ENCODE measurements at regions not wholly inside any gene's neighbourhood (a gene's known extent, or its start where the extent isn't known, plus 50 kb on each side); places are given as distances from the start of the nearest gene placed in this dataset.
A peak's percentile ranks its signal among the peaks of the same experiment; 100 is the strongest.
"Not testable (repeated sequence)": the region's sequence is repeated elsewhere in the genome, so short reads cannot be mapped to it uniquely, and the experiment has no call there.

- peaks cover 12% of the 10 kb centered on the region for H3K9me3 Mint-ChIP-seq
- ATAC-seq (no peak), DNase-seq (ENCODE audit: low spot score in 2 of 2) (no peak)
- H3K27ac Mint-ChIP-seq, result no peak overlapping the region
- no peaks in the 10 kb centered on the region for H3K4me1 Mint-ChIP-seq
- H3K36me3 Mint-ChIP-seq, result no peaks in the 10 kb centered on the region
- H3K4me3 Mint-ChIP-seq, result no peak overlapping the region
Observed at GRCh38 chr2:65979446-65979845, 455.5 kb upstream of the MEIS1 start.

GRCh38 chr2:65974067-65974723 lies 460.7 kb upstream of the MEIS1 start:
- Mint-ChIP-seq H3K27ac (no peak overlapping the region), H3K36me3 (no peaks in the 10 kb centered on the region), H3K4me3 (no peak overlapping the region), H3K9me3 (peaks cover 5% of the 10 kb centered on the region), H3K4me1 (no peaks in the 10 kb centered on the region)
- DNase-seq (ENCODE audit: low spot score in 2 of 2) (no peak), ATAC-seq (peak; percentile 13)

GRCh38 chr2:65969161-65969560 lies 465.8 kb upstream of the MEIS1 start:
- no peak for DNase-seq (ENCODE audit: low spot score in 2 of 2)
- Mint-ChIP-seq H3K4me1 (no peaks in the 10 kb centered on the region), H3K27ac (no peak overlapping the region), H3K9me3 (peaks cover 5% of the 10 kb centered on the region), H3K36me3 (no peaks in the 10 kb centered on the region), H3K4me3 (no peak overlapping the region)
- no peak for ATAC-seq

- not testable (repeated sequence) for H3K4me1 Mint-ChIP-seq; H3K9me3 Mint-ChIP-seq; DNase-seq (ENCODE audit: low spot score in 2 of 2); H3K27ac Mint-ChIP-seq; ATAC-seq; H3K4me3 Mint-ChIP-seq; H3K36me3 Mint-ChIP-seq
Observed at GRCh38 chr2:65963303-65963702, 471.6 kb upstream of the MEIS1 start.

- H3K27ac Mint-ChIP-seq, result no peak overlapping the region
- no peak overlapping the region for H3K4me3 Mint-ChIP-seq
- peaks cover 7% of the 10 kb centered on the region for H3K9me3 Mint-ChIP-seq
- H3K4me1 Mint-ChIP-seq, result no peaks in the 10 kb centered on the region
- ATAC-seq (no peak), DNase-seq (ENCODE audit: low spot score in 2 of 2) (no peak)
- no peaks in the 10 kb centered on the region for H3K36me3 Mint-ChIP-seq
Observed at GRCh38 chr2:65960953-65961352, 474.0 kb upstream of the MEIS1 start.

- DNase-seq (ENCODE audit: low spot score in 2 of 2) (no peak), ATAC-seq (no peak)
- H3K4me3 Mint-ChIP-seq, result no peak overlapping the region
- no peaks in the 10 kb centered on the region for H3K4me1 Mint-ChIP-seq
- H3K27ac Mint-ChIP-seq, result no peak overlapping the region
- no peaks in the 10 kb centered on the region for H3K36me3 Mint-ChIP-seq
- peaks cover 8% of the 10 kb centered on the region for H3K9me3 Mint-ChIP-seq
Observed at GRCh38 chr2:65957886-65958285, 477.0 kb upstream of the MEIS1 start.

GRCh38 chr2:65957454-65957853 lies 477.5 kb upstream of the MEIS1 start:
- DNase-seq (ENCODE audit: low spot score in 2 of 2), result no peak
- peaks cover 5% of the 10 kb centered on the region for H3K9me3 Mint-ChIP-seq
- no peaks in the 10 kb centered on the region for H3K36me3 Mint-ChIP-seq
- H3K27ac Mint-ChIP-seq, result no peak overlapping the region
- no peak for ATAC-seq
- no peaks in the 10 kb centered on the region for H3K4me1 Mint-ChIP-seq
- no peak overlapping the region for H3K4me3 Mint-ChIP-seq

GRCh38 chr2:65955259-65955658 lies 479.7 kb upstream of the MEIS1 start:
- ATAC-seq, result no peak
- Mint-ChIP-seq H3K36me3 (no peaks in the 10 kb centered on the region), H3K4me3 (no peak overlapping the region), H3K9me3 (peaks cover 3% of the 10 kb centered on the region), H3K4me1 (no peaks in the 10 kb centered on the region), H3K27ac (no peak overlapping the region)
- DNase-seq (ENCODE audit: low spot score in 2 of 2), result no peak

- H3K36me3 Mint-ChIP-seq, result no peaks in the 10 kb centered on the region
- H3K4me3 Mint-ChIP-seq, result no peak overlapping the region
- no peak for DNase-seq (ENCODE audit: low spot score in 2 of 2)
- no peaks in the 10 kb centered on the region for H3K4me1 Mint-ChIP-seq
- no peak overlapping the region for H3K27ac Mint-ChIP-seq
- ATAC-seq, result no peak
- H3K9me3 Mint-ChIP-seq, result peaks cover 3% of the 10 kb centered on the region
Observed at GRCh38 chr2:65952966-65953761, 481.8 kb upstream of the MEIS1 start.

- Mint-ChIP-seq H3K27ac (no peak overlapping the region), H3K4me3 (no peak overlapping the region), H3K4me1 (no peaks in the 10 kb centered on the region), H3K36me3 (no peaks in the 10 kb centered on the region), H3K9me3 (peaks cover 5% of the 10 kb centered on the region)
- no peak for DNase-seq (ENCODE audit: low spot score in 2 of 2)
- no peak for ATAC-seq
Observed at GRCh38 chr2:65944213-65944612, 490.7 kb upstream of the MEIS1 start.

- ATAC-seq, result peak; percentile 8
- H3K9me3 Mint-ChIP-seq, result peaks cover 5% of the 10 kb centered on the region
- H3K36me3 Mint-ChIP-seq, result no peaks in the 10 kb centered on the region
- H3K4me3 Mint-ChIP-seq, result no peak overlapping the region
- DNase-seq (ENCODE audit: low spot score in 2 of 2), result no peak
- no peak overlapping the region for H3K27ac Mint-ChIP-seq
- H3K4me1 Mint-ChIP-seq, result no peaks in the 10 kb centered on the region
Observed at GRCh38 chr2:65943099-65943786, 491.7 kb upstream of the MEIS1 start.

GRCh38 chr2:65940856-65941255 lies 494.1 kb upstream of the MEIS1 start:
- Mint-ChIP-seq H3K36me3 (no peaks in the 10 kb centered on the region), H3K27ac (no peak overlapping the region), H3K4me1 (no peaks in the 10 kb centered on the region), H3K9me3 (peaks cover 5% of the 10 kb centered on the region), H3K4me3 (no peak overlapping the region)
- DNase-seq (ENCODE audit: low spot score in 2 of 2), result no peak
- no peak for ATAC-seq

GRCh38 chr2:65939687-65940086 lies 495.2 kb upstream of the MEIS1 start:
- Mint-ChIP-seq H3K36me3 (no peaks in the 10 kb centered on the region), H3K4me1 (no peaks in the 10 kb centered on the region), H3K27ac (no peak overlapping the region), H3K4me3 (no peak overlapping the region), H3K9me3 (peaks cover 5% of the 10 kb centered on the region)
- DNase-seq (ENCODE audit: low spot score in 2 of 2) (no peak), ATAC-seq (no peak)

GRCh38 chr2:65937379-65938160 lies 497.4 kb upstream of the MEIS1 start:
- Mint-ChIP-seq H3K9me3 (peaks cover 2% of the 10 kb centered on the region), H3K27ac (no peak overlapping the region), H3K36me3 (no peaks in the 10 kb centered on the region), H3K4me3 (no peak overlapping the region), H3K4me1 (no peaks in the 10 kb centered on the region)
- no peak for ATAC-seq
- DNase-seq (ENCODE audit: low spot score in 2 of 2), result no peak

GRCh38 chr2:65934992-65935629 lies 499.8 kb upstream of the MEIS1 start:
- Mint-ChIP-seq H3K4me3 (no peak overlapping the region), H3K27ac (no peak overlapping the region), H3K4me1 (no peaks in the 10 kb centered on the region), H3K9me3 (no peaks in the 10 kb centered on the region), H3K36me3 (no peaks in the 10 kb centered on the region)
- no peak for ATAC-seq
- DNase-seq (ENCODE audit: low spot score in 2 of 2), result no peak

Measured in stimulated activated effector memory CD8-positive, alpha-beta T cell treated with anti-CD3 and anti-CD28 coated beads, Interleukin-12 subunit alpha, Interleukin-12 subunit beta, amount 100 ng/mL, for 72 hours (primary cell).